ENCODE measurements at regions not wholly inside any gene's neighbourhood (a gene's known extent, or its start where the extent isn't known, plus 50 kb on each side); places are given as distances from the start of the nearest gene placed in this dataset.

DNA sequence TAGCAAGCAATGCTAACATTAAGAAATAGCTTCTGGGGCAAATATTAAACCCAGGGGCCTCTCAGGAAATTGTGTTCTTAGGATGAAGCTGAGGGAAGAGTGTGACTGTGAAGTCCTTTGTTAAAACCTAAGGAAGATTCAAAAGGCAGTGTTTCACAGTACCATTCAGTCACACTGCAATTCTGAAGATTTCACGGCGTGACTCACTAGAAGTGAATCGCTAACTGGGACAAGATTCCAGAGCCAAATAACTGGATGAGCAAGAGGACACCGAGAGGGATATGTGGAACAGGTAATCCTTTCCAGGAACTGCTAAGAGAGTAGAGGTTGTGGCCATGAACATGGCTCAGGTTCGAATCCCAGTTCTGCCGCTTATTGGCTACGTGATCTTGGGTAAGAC is 61.8 kb upstream of the SMAD3 start:
- no peaks in the 10 kb centered on the region for H3K36me3 Mint-ChIP-seq
- H3K27ac Mint-ChIP-seq = no peak overlapping the region
- peaks cover under 1% of the 10 kb centered on the region; the same call in 1 of the 2 replicates for H3K9me3 Mint-ChIP-seq
- peaks cover 9% of the 10 kb centered on the region for H3K4me1 Mint-ChIP-seq
- CTCF ChIA-PET = interaction anchor here (0.6 to 0.7 kb wide), 2 partner anchors 177 to 595 kb away, joined by 3 read pairs; no protein-coding TSS in a partner anchor
- POLR2A ChIA-PET = no interaction called here
- no peak for DNase-seq (ENCODE audit: low spot score)
- H3K4me3 Mint-ChIP-seq = no peak overlapping the region
- TF ChIP-seq, protein P1, sequence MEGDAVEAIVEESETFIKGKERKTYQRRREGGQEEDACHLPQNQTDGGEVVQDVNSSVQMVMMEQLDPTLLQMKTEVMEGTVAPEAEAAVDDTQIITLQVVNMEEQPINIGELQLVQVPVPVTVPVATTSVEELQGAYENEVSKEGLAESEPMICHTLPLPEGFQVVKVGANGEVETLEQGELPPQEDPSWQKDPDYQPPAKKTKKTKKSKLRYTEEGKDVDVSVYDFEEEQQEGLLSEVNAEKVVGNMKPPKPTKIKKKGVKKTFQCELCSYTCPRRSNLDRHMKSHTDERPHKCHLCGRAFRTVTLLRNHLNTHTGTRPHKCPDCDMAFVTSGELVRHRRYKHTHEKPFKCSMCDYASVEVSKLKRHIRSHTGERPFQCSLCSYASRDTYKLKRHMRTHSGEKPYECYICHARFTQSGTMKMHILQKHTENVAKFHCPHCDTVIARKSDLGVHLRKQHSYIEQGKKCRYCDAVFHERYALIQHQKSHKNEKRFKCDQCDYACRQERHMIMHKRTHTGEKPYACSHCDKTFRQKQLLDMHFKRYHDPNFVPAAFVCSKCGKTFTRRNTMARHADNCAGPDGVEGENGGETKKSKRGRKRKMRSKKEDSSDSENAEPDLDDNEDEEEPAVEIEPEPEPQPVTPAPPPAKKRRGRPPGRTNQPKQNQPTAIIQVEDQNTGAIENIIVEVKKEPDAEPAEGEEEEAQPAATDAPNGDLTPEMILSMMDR (IDR thresholded peaks at IDR 0.05) = no peak
- TF ChIP-seq, protein P2, sequence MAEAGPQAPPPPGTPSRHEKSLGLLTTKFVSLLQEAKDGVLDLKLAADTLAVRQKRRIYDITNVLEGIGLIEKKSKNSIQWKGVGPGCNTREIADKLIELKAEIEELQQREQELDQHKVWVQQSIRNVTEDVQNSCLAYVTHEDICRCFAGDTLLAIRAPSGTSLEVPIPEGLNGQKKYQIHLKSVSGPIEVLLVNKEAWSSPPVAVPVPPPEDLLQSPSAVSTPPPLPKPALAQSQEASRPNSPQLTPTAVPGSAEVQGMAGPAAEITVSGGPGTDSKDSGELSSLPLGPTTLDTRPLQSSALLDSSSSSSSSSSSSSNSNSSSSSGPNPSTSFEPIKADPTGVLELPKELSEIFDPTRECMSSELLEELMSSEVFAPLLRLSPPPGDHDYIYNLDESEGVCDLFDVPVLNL (CRISPR knock-in tag; IDR thresholded peaks at IDR 0.05; ENCODE audit: borderline replicate concordance, low read depth) = no peak
- no peak for TF ChIP-seq MXD4 (CRISPR knock-in tag; IDR thresholded peaks at IDR 0.05; ENCODE audit: borderline replicate concordance)
- TF ChIP-seq PRRX2 (CRISPR knock-in tag; IDR thresholded peaks at IDR 0.05) = no peak
- TF ChIP-seq, protein P3, sequence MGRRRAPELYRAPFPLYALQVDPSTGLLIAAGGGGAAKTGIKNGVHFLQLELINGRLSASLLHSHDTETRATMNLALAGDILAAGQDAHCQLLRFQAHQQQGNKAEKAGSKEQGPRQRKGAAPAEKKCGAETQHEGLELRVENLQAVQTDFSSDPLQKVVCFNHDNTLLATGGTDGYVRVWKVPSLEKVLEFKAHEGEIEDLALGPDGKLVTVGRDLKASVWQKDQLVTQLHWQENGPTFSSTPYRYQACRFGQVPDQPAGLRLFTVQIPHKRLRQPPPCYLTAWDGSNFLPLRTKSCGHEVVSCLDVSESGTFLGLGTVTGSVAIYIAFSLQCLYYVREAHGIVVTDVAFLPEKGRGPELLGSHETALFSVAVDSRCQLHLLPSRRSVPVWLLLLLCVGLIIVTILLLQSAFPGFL (CRISPR knock-in tag; IDR thresholded peaks at IDR 0.05; ENCODE audit: borderline replicate concordance) = no peak
- TF ChIP-seq, protein P4, sequence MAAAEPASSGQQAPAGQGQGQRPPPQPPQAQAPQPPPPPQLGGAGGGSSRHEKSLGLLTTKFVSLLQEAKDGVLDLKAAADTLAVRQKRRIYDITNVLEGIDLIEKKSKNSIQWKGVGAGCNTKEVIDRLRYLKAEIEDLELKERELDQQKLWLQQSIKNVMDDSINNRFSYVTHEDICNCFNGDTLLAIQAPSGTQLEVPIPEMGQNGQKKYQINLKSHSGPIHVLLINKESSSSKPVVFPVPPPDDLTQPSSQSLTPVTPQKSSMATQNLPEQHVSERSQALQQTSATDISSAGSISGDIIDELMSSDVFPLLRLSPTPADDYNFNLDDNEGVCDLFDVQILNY (CRISPR knock-in tag; IDR thresholded peaks at IDR 0.05) = no peak
- TF ChIP-seq ATF1 (CRISPR knock-in tag; IDR thresholded peaks at IDR 0.05) = no peak
- H3K27me3 Mint-ChIP-seq (ENCODE audit: low read depth) = no peaks in the 10 kb centered on the region
- no peak for ATAC-seq

DNA sequence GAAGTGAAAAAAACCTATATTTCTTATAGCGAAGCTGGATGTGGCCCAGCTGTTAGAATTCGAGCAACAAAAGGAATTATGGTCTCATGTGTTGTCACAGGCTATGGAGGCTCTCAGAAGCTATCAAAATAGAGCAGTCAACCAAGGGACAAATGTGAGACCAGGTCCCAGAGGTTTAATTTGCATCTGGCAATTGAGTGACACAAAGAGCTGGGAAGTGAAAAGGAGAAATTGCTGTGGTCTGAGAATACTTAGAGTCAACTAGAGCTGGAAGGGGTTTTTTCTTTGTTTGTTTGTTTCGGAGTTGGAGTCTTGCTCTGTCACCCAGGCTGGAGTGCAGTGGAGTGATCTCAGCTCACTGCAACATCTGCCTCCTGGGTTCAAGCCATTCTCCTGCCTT is 61.3 kb upstream of the SMAD3 start:
- ChIA-PET CTCF (no interaction called here), POLR2A (interaction anchor here (0.9 kb wide), 1 partner anchor 22 kb away, joined by 3 read pairs; no protein-coding TSS in a partner anchor)
- DNase-seq (ENCODE audit: low spot score) (no peak), ATAC-seq (no peak)
- Mint-ChIP-seq H3K4me3 (no peak overlapping the region), H3K27me3 (ENCODE audit: low read depth) (no peaks in the 10 kb centered on the region), H3K9me3 (no peaks in the 10 kb centered on the region), H3K4me1 (peaks cover 9% of the 10 kb centered on the region), H3K27ac (no peak overlapping the region), H3K36me3 (no peaks in the 10 kb centered on the region)
- no peak for TF ChIP-seq MXD4 (CRISPR knock-in tag; IDR thresholded peaks at IDR 0.05; ENCODE audit: borderline replicate concordance)
- TF ChIP-seq FOXP1 (CRISPR knock-in tag; IDR thresholded peaks at IDR 0.05; ENCODE audit: borderline replicate concordance) = no peak
- TF ChIP-seq, protein P5, sequence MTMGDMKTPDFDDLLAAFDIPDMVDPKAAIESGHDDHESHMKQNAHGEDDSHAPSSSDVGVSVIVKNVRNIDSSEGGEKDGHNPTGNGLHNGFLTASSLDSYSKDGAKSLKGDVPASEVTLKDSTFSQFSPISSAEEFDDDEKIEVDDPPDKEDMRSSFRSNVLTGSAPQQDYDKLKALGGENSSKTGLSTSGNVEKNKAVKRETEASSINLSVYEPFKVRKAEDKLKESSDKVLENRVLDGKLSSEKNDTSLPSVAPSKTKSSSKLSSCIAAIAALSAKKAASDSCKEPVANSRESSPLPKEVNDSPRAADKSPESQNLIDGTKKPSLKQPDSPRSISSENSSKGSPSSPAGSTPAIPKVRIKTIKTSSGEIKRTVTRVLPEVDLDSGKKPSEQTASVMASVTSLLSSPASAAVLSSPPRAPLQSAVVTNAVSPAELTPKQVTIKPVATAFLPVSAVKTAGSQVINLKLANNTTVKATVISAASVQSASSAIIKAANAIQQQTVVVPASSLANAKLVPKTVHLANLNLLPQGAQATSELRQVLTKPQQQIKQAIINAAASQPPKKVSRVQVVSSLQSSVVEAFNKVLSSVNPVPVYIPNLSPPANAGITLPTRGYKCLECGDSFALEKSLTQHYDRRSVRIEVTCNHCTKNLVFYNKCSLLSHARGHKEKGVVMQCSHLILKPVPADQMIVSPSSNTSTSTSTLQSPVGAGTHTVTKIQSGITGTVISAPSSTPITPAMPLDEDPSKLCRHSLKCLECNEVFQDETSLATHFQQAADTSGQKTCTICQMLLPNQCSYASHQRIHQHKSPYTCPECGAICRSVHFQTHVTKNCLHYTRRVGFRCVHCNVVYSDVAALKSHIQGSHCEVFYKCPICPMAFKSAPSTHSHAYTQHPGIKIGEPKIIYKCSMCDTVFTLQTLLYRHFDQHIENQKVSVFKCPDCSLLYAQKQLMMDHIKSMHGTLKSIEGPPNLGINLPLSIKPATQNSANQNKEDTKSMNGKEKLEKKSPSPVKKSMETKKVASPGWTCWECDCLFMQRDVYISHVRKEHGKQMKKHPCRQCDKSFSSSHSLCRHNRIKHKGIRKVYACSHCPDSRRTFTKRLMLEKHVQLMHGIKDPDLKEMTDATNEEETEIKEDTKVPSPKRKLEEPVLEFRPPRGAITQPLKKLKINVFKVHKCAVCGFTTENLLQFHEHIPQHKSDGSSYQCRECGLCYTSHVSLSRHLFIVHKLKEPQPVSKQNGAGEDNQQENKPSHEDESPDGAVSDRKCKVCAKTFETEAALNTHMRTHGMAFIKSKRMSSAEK (CRISPR knock-in tag; IDR thresholded peaks at IDR 0.05; ENCODE audit: borderline replicate concordance) = no peak
- TF ChIP-seq NFE2L1 (CRISPR knock-in tag; IDR thresholded peaks at IDR 0.05) = no peak
- TF ChIP-seq, protein P6, sequence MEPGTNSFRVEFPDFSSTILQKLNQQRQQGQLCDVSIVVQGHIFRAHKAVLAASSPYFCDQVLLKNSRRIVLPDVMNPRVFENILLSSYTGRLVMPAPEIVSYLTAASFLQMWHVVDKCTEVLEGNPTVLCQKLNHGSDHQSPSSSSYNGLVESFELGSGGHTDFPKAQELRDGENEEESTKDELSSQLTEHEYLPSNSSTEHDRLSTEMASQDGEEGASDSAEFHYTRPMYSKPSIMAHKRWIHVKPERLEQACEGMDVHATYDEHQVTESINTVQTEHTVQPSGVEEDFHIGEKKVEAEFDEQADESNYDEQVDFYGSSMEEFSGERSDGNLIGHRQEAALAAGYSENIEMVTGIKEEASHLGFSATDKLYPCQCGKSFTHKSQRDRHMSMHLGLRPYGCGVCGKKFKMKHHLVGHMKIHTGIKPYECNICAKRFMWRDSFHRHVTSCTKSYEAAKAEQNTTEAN (CRISPR knock-in tag; IDR thresholded peaks at IDR 0.05) = no peak
- TF ChIP-seq NR2C2 (CRISPR knock-in tag; IDR thresholded peaks at IDR 0.05) = no peak
- no peak for TF ChIP-seq GABPB1 (CRISPR knock-in tag; IDR thresholded peaks at IDR 0.05)
- TF ChIP-seq RELA (CRISPR knock-in tag; IDR thresholded peaks at IDR 0.05; ENCODE audit: borderline replicate concordance) = no peak
- TF ChIP-seq, protein P7, sequence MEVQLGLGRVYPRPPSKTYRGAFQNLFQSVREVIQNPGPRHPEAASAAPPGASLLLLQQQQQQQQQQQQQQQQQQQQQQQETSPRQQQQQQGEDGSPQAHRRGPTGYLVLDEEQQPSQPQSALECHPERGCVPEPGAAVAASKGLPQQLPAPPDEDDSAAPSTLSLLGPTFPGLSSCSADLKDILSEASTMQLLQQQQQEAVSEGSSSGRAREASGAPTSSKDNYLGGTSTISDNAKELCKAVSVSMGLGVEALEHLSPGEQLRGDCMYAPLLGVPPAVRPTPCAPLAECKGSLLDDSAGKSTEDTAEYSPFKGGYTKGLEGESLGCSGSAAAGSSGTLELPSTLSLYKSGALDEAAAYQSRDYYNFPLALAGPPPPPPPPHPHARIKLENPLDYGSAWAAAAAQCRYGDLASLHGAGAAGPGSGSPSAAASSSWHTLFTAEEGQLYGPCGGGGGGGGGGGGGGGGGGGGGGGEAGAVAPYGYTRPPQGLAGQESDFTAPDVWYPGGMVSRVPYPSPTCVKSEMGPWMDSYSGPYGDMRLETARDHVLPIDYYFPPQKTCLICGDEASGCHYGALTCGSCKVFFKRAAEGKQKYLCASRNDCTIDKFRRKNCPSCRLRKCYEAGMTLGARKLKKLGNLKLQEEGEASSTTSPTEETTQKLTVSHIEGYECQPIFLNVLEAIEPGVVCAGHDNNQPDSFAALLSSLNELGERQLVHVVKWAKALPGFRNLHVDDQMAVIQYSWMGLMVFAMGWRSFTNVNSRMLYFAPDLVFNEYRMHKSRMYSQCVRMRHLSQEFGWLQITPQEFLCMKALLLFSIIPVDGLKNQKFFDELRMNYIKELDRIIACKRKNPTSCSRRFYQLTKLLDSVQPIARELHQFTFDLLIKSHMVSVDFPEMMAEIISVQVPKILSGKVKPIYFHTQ (CRISPR knock-in tag; IDR thresholded peaks at IDR 0.05) = no peak
- TF ChIP-seq PRRX2 (CRISPR knock-in tag; IDR thresholded peaks at IDR 0.05) = no peak
- TF ChIP-seq, protein P8, sequence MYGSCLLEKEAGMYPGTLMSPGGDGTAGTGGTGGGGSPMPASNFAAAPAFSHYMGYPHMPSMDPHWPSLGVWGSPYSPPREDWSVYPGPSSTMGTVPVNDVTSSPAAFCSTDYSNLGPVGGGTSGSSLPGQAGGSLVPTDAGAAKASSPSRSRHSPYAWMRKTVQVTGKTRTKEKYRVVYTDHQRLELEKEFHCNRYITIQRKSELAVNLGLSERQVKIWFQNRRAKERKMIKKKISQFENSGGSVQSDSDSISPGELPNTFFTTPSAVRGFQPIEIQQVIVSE (CRISPR knock-in tag; IDR thresholded peaks at IDR 0.05; ENCODE audit: borderline replicate concordance) = no peak
- TF ChIP-seq SOX15 (CRISPR knock-in tag; IDR thresholded peaks at IDR 0.05) = no peak
- TF ChIP-seq, protein P9, sequence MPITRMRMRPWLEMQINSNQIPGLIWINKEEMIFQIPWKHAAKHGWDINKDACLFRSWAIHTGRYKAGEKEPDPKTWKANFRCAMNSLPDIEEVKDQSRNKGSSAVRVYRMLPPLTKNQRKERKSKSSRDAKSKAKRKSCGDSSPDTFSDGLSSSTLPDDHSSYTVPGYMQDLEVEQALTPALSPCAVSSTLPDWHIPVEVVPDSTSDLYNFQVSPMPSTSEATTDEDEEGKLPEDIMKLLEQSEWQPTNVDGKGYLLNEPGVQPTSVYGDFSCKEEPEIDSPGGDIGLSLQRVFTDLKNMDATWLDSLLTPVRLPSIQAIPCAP (CRISPR knock-in tag; IDR thresholded peaks at IDR 0.05) = no peak
